HL-60 (cell line): ENCODE measurements at regions not wholly inside any gene's neighbourhood (a gene's known extent, or its start where the extent isn't known, plus 50 kb on each side); places are given as distances from the start of the nearest gene placed in this dataset.

Experiments
- POLR2AphosphoS5 ChIP-seq: IDR thresholded peaks from 2 replicates; pipeline ENCODE4 v1.6.1; 2012; ENCODE audit warnings: low read depth
- TF ChIP-seq, protein P1 (sequence below): IDR thresholded peaks from 2 replicates; pipeline ENCODE4 v1.6.1; 2012; ENCODE audit warnings: low read depth; ENCODE audit not compliant: insufficient replicate concordance
- TF ChIP-seq, protein P2 (sequence below): IDR thresholded peaks from one replicate; pipeline ENCODE4 v1.5.1; 2011; ENCODE audit warnings: low read length, control low read depth, inconsistent platforms; ENCODE audit not compliant: insufficient read depth

DNA sequence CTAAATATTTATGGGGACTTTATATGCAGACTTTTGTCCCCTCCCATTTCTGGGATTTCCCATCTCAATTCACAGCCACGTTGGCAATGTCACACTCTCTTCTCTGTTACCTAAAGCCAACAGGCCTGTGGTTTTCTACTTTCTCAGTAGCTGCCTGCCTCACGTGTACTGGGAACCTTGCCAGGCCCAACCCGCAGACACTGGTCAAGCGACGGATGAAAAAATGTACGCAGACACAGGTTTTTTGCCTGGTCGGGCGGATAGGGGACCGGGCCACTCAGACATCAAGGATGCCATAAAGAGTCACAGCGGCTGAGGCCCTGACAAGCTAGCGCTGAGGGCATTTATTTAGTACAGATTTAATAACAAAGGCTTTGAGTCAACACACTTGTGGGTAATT, 204.4 kb upstream of the DPP6 start:
- TF ChIP-seq, protein P1, sequence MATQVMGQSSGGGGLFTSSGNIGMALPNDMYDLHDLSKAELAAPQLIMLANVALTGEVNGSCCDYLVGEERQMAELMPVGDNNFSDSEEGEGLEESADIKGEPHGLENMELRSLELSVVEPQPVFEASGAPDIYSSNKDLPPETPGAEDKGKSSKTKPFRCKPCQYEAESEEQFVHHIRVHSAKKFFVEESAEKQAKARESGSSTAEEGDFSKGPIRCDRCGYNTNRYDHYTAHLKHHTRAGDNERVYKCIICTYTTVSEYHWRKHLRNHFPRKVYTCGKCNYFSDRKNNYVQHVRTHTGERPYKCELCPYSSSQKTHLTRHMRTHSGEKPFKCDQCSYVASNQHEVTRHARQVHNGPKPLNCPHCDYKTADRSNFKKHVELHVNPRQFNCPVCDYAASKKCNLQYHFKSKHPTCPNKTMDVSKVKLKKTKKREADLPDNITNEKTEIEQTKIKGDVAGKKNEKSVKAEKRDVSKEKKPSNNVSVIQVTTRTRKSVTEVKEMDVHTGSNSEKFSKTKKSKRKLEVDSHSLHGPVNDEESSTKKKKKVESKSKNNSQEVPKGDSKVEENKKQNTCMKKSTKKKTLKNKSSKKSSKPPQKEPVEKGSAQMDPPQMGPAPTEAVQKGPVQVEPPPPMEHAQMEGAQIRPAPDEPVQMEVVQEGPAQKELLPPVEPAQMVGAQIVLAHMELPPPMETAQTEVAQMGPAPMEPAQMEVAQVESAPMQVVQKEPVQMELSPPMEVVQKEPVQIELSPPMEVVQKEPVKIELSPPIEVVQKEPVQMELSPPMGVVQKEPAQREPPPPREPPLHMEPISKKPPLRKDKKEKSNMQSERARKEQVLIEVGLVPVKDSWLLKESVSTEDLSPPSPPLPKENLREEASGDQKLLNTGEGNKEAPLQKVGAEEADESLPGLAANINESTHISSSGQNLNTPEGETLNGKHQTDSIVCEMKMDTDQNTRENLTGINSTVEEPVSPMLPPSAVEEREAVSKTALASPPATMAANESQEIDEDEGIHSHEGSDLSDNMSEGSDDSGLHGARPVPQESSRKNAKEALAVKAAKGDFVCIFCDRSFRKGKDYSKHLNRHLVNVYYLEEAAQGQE: no peak
- TF ChIP-seq, protein P2, sequence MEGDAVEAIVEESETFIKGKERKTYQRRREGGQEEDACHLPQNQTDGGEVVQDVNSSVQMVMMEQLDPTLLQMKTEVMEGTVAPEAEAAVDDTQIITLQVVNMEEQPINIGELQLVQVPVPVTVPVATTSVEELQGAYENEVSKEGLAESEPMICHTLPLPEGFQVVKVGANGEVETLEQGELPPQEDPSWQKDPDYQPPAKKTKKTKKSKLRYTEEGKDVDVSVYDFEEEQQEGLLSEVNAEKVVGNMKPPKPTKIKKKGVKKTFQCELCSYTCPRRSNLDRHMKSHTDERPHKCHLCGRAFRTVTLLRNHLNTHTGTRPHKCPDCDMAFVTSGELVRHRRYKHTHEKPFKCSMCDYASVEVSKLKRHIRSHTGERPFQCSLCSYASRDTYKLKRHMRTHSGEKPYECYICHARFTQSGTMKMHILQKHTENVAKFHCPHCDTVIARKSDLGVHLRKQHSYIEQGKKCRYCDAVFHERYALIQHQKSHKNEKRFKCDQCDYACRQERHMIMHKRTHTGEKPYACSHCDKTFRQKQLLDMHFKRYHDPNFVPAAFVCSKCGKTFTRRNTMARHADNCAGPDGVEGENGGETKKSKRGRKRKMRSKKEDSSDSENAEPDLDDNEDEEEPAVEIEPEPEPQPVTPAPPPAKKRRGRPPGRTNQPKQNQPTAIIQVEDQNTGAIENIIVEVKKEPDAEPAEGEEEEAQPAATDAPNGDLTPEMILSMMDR: no peak
- TF ChIP-seq POLR2AphosphoS5: no peak
